ENCODE measurements at regions not wholly inside any gene's neighbourhood (a gene's known extent, or its start where the extent isn't known, plus 50 kb on each side); places are given as distances from the start of the nearest gene placed in this dataset.
A peak's percentile ranks its signal among the peaks of the same experiment; 100 is the strongest.

GRCh38 chr5:147152086-147152485, 82.7 kb upstream of the STK32A start:
- Histone ChIP-seq H3K36me3 (replicated peaks in 1 of 2) (no peaks in the 10 kb centered on the region), H3K4me3 (no peak overlapping the region), H3K27me3 (no peaks in the 10 kb centered on the region), H3K4me1 (replicated peaks in 1 of 2) (no peaks in the 10 kb centered on the region), H3K9me3 (replicated peaks in 1 of 3) (no peaks in the 10 kb centered on the region), H3K27ac (no peak overlapping the region)
- intact Hi-C loops (cut with DNase I): no loop called here
- TF ChIP-seq CTCF (IDR thresholded peaks at IDR 0.05): no peak
- TF ChIP-seq POLR2A (IDR thresholded peaks at IDR 0.05): no peak
- WGBS, 4 donors: 68 to 96% (median 90%) methylated on average over 1 of the region's 1 CpG
- no peak for DNase-seq

GRCh38 chr5:147154809-147155208, 80.0 kb upstream of the STK32A start:
- intact Hi-C loops (cut with DNase I): no loop called here
- H3K4me3 ChIP-seq: no peak overlapping the region
- no peak overlapping the region for H3K27ac ChIP-seq
- H3K9me3 ChIP-seq (replicated peaks in 1 of 3): no peaks in the 10 kb centered on the region
- H3K4me1 ChIP-seq (replicated peaks in 1 of 2): peaks cover 0 to 4% of the 10 kb centered on the region in 2 donors
- no peak for TF ChIP-seq CTCF (IDR thresholded peaks at IDR 0.05)
- TF ChIP-seq POLR2A (IDR thresholded peaks at IDR 0.05): no peak
- no peaks in the 10 kb centered on the region for H3K27me3 ChIP-seq
- DNase-seq: no peak
- no peaks in the 10 kb centered on the region for H3K36me3 ChIP-seq (replicated peaks in 1 of 2)
- WGBS, 4 donors: 64 to 80% (median 68%) methylated on average over 3 of the region's 3 CpGs

GRCh38 chr5:147156012-147156411, 78.8 kb upstream of the STK32A start:
- TF ChIP-seq CTCF (IDR thresholded peaks at IDR 0.05) (no peak), POLR2A (IDR thresholded peaks at IDR 0.05) (no peak)
- H3K36me3 ChIP-seq (replicated peaks in 1 of 2): no peaks in the 10 kb centered on the region
- no peak for DNase-seq
- WGBS, 4 donors: 78 to 87% (median 86%) methylated on average over 5 of the region's 5 CpGs
- intact Hi-C loops (cut with DNase I): no loop called here
- H3K27me3 ChIP-seq: no peaks in the 10 kb centered on the region
- H3K27ac ChIP-seq: no peak overlapping the region
- no peak overlapping the region for H3K4me3 ChIP-seq
- peaks cover 0 to 14% of the 10 kb centered on the region in 2 donors for H3K4me1 ChIP-seq (replicated peaks in 1 of 2)
- H3K9me3 ChIP-seq (replicated peaks in 1 of 3): no peaks in the 10 kb centered on the region

GRCh38 chr5:147160902-147161700, 73.7 kb upstream of the STK32A start:
- TF ChIP-seq CTCF (IDR thresholded peaks at IDR 0.05): no peak
- no peak for TF ChIP-seq POLR2A (IDR thresholded peaks at IDR 0.05)

More at GRCh38 chr5:147160902-147161700, 73.7 kb upstream of the STK32A start:
- no peaks in the 10 kb centered on the region for H3K9me3 ChIP-seq (replicated peaks in 1 of 3)
- no peak overlapping the region for H3K4me3 ChIP-seq
- H3K36me3 ChIP-seq (replicated peaks in 1 of 2): no peaks in the 10 kb centered on the region
- DNase-seq: peak in 1 of 7 donors; percentile 49
- intact Hi-C loops (cut with DNase I): no loop called here
- H3K4me1 ChIP-seq (replicated peaks in 1 of 2): peaks cover 0 to 15% of the 10 kb centered on the region in 2 donors
- no peak overlapping the region for H3K27ac ChIP-seq
- WGBS, 4 donors: 46 to 58% (median 49%) methylated on average over 3 of the region's 3 CpGs
- no peaks in the 10 kb centered on the region for H3K27me3 ChIP-seq
